NOMO-1 (cell line): ENCODE measurements at regions not wholly inside any gene's neighbourhood (a gene's known extent, or its start where the extent isn't known, plus 50 kb on each side); places are given as distances from the start of the nearest gene placed in this dataset.

Experiments
- DNase-seq, 2 experiments: peaks; one replicate each; lab custom pipeline; 2025; ENCODE audit not compliant: unreplicated experiment in 2 of 2; lab: John Stamatoyannopoulos, UW

DNA sequence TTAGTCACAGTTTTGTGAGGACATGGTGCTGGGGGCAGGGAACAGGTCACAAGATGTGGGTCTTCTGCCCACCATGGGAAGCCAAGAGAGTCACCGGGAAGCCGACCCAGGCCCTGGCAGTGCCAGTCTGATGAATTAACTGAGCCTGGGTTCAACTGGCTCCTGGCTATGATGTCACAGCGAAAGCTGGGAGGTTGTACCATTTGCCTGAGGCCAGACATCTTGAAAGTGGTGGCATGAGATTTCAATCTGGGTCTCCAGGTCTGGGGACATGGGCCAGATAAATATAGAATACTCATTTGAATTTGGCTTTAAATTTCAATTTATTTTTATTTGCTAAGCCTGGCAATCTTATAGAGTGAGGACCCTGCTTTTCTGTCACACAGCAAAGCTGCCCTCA lies 280.9 kb downstream of the NSG2 start:
- DNase-seq: no peak

DNA sequence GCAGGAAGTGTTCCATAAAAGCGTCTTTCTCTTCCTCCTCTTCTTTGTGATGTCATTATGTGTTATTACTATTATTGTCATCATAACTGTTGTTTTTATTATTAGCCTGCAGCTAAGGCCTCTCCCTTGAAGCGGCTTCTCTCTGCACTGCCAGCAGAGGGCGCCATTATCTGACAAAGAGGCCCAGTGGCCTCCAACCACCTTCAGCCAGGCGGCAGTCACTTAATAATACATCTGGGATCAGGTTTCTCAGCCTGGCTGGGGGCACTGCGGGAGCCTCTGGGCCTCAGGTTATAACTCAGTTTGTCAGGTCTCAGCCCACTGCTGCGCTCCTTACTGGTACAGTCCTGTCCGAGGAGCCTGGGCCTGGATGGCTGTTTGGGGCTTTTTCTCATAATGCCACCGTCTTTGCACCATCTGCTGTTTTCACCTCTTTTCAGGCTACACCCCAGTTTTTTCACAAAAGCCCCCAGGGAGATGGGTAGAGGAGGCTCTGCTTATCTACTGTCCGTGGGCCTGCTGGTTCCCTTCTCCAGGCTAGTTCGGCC lies 281.9 kb downstream of the NSG2 start:
- peak; percentile 58 to 66 for DNase-seq

DNA sequence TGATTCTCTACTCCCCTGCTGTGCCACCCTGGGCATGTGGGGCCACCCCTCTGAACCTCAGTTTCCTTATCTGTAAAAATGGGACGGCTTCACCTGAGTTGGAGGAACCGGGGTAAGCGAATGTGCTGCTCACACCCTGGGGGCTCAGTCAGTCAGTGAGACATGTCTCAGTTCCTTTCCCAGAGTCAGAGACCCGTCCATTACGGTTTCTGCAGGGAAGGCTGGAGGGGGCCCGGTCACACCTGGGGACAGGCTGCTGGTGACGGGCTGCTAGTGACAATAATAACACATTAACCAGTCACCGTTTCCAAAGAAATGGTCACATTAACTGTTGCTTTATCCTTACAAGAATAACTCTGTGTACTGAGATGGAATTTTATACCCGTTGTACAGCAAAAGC lies 282.4 kb downstream of the NSG2 start:
- no peak for DNase-seq

DNA sequence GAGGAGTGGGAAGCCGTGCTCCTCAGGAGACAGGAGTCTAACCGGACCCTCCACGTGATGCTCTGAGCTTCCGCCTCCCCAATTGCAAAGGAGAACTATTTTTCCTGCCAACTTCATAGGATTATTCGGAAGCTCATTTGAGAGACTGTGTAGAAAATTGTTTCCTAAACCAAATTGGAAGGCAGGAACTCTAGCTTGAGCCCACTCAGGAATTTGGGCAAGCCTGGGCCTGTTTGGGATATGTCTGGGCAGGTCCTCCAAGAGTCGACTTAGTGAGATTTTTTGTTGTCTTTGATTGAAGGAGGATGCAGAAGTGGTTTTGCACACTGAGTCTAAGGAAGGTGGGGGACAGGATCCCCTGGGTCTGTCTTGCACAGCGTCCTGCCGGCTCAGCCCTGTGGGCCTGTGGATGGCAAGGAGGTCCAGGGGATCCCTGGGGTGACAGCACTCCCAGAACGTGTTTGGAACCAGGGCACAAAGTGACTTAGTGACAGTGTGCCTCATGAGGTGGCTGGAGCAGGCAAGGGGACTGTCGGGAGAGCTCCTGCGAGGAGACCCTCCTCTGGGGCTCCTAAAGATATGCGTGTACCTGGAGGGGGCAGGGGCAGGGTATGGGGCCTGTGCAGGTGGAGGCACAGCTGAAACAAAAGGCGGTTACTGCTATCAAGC lies 283.3 kb downstream of the NSG2 start:
- DNase-seq: no peak

DNA sequence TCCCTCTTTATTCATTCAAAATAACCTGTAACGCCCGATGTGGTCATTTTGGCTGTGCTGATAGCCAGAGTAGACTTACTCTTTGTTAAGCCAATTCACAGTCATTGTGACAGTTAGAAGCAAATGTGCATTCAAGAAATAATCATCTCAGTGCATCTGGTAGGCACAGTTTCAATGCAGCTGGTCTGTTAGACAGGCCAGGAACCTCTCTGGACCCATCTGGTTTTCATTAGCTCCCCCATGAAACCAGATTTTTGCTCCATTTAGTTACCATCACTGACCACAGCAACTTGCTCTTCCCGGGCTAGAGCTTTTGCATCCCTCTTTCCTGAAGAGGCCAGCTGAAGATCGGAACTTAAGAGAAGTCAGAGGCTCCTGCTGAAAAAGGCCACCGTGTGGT lies 284.2 kb downstream of the NSG2 start:
- no peak for DNase-seq

DNA sequence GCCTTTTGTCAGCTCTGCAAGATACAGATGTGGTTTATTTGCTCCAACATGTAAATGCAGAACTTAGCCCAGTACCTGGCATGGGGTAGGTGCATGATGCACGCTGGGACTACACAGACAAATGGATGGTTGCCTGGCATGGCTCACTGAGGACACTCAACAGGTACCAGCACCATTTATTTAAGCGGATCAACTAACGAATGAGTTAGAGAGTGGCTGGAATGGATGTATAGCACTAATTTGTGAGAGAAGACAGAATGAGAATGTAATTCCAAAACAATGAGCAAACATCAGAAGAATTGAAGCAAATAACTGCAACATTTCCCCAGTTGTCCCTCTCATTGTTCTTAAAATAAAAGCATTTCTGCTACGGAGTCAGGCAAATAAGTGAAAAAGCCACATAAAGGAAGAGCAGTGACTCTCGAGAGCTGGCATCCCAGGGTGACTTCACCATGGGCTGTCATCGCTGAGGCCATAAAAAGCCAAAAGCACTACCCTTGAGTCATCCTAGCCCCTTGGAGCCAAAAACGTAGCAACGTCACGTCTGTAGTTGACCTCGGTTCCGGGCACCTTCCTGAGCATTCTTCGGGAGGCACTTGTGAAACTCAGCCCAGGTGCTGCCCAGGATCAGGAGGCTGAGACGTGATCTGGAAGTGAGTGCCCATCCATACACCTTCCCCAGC lies 290.3 kb downstream of the NSG2 start:
- DNase-seq: no peak

DNA sequence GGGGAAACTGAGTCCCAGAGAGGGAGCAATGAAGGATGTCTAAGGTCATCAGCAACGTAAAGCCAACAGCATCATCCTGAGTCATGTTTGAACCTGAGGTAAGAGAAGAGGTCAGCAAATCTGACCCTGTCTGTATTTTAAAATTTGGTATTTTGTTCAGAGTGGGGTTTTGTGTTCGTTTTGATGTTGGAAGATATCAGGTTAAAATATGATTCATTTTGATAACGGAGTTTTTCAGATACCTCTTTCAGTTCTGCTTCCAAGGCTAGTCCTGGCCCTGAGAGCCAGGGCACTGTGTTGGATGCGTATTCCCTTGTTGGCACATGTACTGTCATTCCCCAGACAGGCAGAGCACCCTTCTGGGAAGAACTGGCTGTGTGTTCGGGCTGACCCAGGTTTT lies 291.0 kb downstream of the NSG2 start:
- DNase-seq: no peak

DNA sequence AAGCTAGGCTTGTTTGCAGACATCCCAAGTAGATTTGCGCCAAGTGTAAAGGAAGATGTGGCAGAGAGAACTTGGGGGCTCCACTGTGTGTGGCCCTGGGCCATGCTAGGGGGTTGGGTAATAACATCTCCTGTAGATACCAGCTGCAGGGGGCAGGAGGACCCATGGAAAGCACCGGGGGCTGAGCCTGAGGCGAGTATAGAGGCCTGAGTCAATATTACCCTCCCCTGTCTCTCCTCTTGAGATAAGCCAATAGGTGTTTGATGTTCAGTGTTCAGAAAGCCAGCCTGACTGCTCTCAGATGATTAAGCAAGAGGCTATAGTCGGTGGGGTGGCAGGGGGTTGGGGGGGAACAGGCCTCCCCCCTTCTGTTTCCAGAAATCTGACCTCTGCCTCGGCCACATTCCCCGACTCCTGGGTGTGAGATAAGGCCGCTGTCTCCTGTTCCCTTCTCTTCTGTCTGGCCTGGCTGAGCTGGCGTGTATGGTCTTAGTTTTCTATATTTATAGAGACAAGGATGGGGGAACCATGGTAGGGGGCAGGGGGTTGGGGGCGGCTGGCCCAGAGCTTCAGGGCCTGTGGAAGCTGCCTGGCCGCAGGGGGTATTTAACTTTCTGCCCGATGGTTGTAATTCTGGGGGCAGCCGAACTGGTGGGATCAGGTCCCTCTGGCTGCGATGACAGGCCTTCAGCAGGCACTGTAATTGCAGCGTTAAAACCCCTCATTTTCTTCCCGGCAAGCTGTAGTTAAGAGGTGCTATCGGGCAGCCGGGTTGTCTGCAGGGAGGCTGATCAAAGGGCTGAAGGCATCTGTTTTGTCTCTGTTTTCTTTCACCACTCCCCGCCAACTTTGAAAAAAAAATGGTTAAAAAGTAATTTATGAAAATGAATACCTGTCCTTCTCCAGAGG lies 292.0 kb downstream of the NSG2 start:
- DNase-seq: no peak

DNA sequence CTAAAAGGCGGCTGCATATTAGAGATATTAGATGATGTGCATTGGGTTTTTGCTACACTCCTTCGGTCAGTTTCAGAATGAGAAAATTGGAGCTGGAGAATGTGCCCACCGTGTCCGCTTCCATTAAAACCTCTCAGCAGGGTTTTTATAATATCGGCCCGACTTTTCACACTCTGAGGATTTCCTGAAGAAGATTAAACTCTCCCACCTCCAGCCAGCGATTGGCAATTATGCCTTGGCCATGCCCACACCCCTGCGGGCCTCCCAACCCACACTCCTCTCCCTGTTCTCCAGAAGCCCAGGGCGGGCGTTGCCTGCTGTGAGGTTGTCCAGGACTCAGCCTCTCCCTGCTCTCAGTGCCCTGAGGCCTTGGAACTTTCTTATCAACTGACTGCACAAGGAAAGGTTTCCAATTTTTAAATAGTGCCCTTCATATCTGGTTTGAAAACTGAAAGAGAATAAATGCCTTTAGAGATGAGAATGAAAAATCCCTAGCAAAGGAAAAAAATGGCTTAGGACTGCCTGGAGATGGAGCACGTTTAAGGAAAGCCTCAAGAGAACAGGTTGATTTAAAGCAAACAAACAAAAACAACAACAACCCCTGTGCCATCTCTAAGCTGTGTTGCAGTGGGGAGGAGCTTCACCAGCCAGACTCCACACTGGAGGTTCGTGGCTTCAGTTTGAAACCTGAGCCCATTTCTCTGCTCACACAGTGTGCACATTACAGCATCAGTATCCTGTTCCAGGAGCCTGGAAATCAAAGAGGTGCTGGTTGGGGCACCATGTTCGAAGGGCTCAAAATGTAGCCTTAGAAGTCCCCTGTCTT lies 292.9 kb downstream of the NSG2 start:
- DNase-seq: no peak

DNA sequence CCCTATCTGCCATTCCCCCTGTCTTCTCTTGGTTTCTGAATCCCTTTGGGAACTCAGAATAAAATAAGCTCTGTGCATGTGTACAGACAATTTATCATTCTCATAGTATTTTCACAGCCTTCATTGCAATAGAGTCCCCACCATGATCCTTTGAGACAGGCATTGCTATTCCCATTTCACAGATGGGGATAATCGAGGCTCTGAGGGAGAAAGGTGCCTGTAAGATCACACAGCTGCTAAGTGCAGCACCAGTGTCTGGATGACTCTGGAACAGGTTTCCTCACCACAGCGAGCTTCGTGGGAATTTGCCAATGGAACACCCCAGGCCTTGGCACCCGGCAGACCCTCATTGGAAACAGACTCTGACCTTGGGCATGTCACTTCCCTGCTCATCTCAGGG lies 293.6 kb downstream of the NSG2 start:
- DNase-seq: no peak

DNA sequence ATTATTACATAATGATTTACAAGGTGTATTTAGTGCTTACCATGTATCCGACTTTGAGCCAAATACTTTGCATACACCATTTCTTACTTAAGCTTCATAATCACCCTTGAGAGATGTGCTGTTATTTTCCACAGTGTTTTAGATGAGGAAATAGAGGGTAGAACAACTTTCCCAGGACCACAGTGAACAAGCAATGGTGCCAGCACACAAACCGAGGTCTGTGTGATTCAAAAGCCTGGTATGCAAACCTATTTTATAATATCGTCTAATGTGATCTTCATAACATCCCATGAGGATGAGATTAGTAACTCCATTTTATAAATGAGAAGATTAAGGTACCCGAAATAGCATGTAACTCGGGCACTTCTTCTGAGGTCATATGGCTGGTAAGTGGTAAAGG lies 294.7 kb downstream of the NSG2 start:
- no peak for DNase-seq

DNA sequence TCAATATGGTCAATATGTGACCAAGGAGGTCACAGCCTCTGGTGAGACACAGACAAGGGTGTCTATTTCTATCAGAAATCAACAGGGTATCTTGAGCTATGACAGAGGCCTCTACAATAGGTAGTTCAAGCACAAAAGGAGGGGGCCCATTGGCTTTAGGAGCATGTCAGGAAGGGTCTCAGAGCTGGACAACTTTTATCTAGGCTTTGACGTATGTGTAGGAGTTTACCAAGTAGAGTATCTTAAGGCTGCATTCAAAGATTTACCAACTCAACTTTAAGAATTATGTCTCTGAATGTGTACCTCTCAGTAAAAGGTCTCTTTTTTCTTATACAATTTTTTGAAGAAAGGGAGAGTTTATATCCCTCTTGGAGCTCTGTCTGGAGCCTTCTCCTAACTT lies 297.2 kb downstream of the NSG2 start:
- DNase-seq: no peak

DNA sequence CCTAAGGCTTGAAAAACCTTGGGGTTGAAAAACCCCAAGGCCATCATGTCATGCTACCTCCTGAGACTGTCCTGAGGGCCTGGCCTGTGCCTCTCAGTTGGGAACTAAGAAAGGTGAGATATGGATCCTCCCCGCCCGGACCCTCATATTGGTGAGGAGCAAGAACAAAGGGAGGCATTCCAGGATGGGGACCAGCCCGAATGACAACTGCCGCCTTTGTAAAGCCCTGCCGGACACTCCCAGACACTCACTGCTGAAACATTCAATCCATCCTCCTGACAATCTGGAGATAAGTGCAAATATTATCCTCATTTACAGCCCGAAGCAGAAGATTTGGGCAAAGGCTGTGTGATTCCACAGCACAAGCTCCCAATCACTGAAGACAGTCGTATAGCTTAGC lies 298.3 kb downstream of the NSG2 start:
- no peak for DNase-seq

DNA sequence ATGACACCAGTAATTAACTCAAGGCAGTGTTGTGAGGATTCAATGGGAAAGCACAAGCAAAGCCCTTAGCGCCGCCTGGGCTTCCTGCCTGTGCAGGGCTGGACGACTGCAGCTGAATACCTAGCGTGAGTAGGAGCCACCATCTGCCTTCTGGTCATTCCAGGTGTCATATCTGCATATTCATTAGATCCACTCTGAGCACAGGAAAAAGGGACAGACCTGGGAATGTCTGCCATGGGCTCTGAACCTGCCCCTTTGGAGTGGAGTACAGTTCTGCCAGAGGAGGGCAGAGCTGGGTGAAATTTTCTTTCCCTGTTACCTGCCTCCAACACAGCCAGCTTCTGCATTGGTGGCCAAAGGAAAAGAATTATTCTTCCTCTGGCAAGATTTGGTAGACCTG lies 298.8 kb downstream of the NSG2 start:
- no peak for DNase-seq

DNA sequence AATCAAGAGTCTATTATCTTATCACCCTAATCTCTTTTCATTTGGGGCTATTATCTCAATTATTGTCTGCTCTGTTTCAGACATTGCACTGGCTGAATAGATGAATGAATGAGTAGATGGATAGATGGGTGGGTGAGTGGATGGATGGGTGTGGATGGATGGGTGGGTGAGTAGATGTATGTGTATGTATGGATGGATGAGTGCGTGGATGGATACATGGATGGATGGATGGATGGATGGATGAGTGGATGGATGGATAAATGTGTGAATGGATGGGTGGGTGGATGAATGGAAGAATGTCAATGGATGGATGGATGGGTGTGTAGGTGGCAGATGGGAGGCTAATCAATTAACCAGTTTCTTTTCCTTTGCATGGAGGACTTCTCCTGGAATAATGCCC lies 301.7 kb downstream of the NSG2 start:
- DNase-seq: no peak

DNA sequence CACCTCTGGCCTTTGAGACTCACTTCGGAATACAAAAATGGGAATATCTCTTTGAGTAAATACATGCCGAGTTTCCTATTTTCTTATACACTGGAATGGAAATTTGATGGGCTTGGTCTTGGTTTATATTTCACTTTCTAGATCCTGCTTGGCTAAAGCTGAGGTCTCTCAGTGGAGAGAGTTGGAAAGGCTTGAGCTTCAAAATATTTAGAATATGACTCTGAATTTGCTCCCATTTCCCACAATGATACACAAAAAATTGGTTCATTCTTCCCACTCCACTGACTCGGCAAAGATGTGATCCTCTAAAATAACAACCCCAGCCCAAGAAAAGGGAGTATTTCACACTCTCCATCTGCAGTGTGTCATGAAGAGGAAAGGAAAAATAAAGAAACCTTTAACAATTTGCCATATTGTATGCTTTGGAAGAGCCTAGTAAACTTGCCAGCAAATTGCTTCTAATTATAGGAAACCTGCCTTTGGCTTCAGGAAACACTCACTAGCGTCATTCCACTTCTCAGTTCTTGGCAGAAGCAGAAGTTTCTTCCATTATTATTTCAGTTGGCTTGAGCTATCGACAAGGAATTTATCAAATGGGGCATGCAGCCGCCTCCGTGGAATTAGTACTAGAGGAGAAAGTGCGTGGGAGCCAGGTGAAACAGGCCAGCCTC lies 302.9 kb downstream of the NSG2 start:
- DNase-seq: no peak

DNA sequence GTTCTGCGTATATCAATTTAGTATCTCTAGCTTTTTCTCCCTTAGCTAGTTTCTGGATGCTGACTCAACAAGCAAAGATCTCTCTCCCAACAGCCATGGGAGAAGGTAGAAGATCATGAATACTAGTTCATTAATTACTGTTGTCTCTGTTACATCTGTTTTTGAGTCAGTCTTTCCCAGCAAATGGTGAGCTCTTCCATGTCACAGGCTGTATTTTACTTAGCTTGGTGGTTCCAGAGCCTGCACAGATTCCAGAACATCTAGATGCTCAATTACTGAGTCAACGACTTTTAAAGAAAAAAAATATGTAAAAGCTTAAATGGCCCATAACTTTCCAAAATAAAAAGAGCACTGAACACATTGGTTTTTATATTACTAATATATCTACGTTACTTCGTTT lies 307.2 kb downstream of the NSG2 start:
- DNase-seq: no peak

DNA sequence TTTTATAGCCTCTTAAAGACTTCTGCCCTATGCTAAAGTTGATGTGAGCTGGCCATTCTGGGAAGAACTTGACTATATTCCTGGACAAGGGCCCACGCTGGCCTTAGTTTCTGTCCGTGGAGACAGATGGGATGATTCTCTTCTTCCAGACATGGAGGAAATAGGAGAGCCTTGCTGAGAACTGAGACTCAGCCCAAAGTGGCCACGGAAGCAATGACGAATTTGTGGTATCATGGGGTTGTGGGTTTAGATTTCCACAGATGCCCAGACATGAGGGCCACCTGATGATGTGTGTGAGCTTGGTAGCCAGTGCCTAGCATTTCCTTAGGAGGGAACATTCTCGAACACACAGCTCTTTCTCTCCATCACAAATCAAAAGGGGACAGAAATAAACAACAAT lies 309.1 kb downstream of the NSG2 start:
- no peak for DNase-seq

DNA sequence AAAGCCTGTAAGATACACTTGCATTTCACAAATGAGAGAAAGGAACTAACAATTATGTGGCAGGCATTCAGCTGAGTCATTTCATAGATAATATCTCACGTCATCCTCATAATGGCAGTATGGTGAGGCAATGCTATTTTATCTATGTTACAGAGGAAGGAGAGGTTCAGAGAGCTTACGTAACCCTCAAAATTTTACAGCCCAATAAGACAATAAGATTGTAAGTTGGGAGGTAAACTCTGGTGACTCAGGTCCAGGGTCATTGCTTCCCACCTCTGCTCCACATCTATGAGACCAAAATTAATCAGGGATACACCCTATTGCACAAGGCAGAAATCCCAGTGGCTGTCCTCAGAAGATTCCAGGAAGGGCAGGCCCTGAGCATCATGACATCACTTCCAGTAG lies 309.7 kb downstream of the NSG2 start:
- peak; percentile 73 to 97 for DNase-seq

DNA sequence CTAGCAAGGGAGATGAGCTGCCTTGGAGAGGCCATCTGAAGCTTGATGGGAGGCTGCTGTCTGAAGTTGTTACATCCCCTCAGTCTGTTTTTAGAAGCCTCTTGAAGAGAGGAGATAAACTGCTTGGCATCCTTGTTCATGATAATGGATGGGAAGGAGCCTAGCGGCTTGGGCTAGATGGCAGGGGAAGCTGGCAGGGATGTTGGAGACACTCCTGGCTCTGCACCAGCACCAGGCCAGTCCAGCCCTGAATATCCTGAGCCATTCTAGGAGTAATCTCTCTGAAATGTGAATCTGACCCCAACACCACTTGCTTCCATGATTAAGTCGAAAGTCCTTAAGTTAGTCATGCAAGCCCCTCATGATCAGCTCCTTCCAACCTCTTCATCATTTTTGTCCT lies 310.5 kb downstream of the NSG2 start:
- no peak for DNase-seq
